ENCODE measurements at regions not wholly inside any gene's neighbourhood (a gene's known extent, or its start where the extent isn't known, plus 50 kb on each side); places are given as distances from the start of the nearest gene placed in this dataset.

- H3K4me1 ChIP-seq (ENCODE audit: control insufficient read depth in 4 of 4, insufficient read depth in 4 of 4, low read length in 3 of 4), result no peaks in the 10 kb centered on the region
- H3K4me3 ChIP-seq (ENCODE audit: low read depth in 1 of 3, low read length in 3 of 3), result no peak overlapping the region
- WGBS, result 88% methylated on average over 2 of the region's 2 CpGs
- DNase-seq (ENCODE audit: low spot score), result no peak
- no peaks in the 10 kb centered on the region for H3K9me3 ChIP-seq (ENCODE audit: control insufficient read depth in 4 of 4, low read length in 3 of 4)
- no peak overlapping the region for H3K9ac ChIP-seq (ENCODE audit: low read depth in 1 of 2, low read length in 2 of 2)
- H3K27me3 ChIP-seq (ENCODE audit: control insufficient read depth in 4 of 4, insufficient read depth in 4 of 4, low read length in 3 of 4), result no peaks in the 10 kb centered on the region
- no peaks in the 10 kb centered on the region for H3K36me3 ChIP-seq (ENCODE audit: control insufficient read depth in 4 of 4, insufficient read depth in 3 of 4, low read depth in 1 of 4, low read length in 3 of 4)
- no peak overlapping the region for H3K27ac ChIP-seq (ENCODE audit: low read depth in 1 of 2, low read length in 2 of 2)
- TF ChIP-seq, protein P1, sequence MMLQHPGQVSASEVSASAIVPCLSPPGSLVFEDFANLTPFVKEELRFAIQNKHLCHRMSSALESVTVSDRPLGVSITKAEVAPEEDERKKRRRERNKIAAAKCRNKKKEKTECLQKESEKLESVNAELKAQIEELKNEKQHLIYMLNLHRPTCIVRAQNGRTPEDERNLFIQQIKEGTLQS (IDR thresholded peaks at IDR 0.05), result no peak
- TF ChIP-seq TAF1 (conservative IDR thresholded peaks at IDR 0.05) (no peak), HNF4G (IDR thresholded peaks at IDR 0.05) (no peak)
These were observed 97.2 kb upstream of the WDR75 start for GRCh38 chr2:189344043-189344442.

DNA sequence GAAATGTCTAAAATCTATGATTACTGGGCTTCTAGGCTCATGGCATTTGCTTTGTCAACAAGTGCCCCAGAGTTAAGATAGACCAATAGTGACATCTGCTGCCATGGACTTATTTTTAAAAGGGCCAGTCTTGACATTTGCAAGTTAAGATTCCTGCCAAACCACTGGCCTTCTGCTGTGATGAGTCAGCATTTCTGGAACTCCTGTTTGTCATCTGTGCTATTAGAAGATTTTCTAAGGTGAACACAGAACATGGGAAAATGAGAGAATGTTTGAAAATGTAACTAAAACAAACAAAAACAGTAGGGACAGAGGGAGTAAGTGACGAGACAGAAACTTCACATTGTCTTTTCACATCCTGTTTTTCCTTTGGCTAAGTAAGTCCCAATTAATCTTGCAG, 93.7 kb upstream of the WDR75 start:
- DNase-seq (ENCODE audit: low spot score), result no peak
- no peaks in the 10 kb centered on the region for H3K9me3 ChIP-seq (ENCODE audit: control insufficient read depth in 4 of 4, low read length in 3 of 4)
- 36% methylated on average over 1 of the region's 1 CpG for WGBS
- no peak overlapping the region for H3K9ac ChIP-seq (ENCODE audit: low read depth in 1 of 2, low read length in 2 of 2)
- H3K4me3 ChIP-seq (ENCODE audit: low read depth in 1 of 3, low read length in 3 of 3), result no peak overlapping the region
- no peaks in the 10 kb centered on the region for H3K27me3 ChIP-seq (ENCODE audit: control insufficient read depth in 4 of 4, insufficient read depth in 4 of 4, low read length in 3 of 4)
- peak in 1 of 2 donors; percentile 11 for TF ChIP-seq RXRA (IDR thresholded peaks at IDR 0.05)
- no peak for TF ChIP-seq REST (IDR thresholded peaks at IDR 0.05)
- TF ChIP-seq HNF4A (conservative IDR thresholded peaks at IDR 0.05), result no peak
- TF ChIP-seq, protein P1 (IDR thresholded peaks at IDR 0.05), result no peak
- TF ChIP-seq RAD21 (IDR thresholded peaks at IDR 0.05), result peak; percentile 76 to 78
- TF ChIP-seq YY1 (IDR thresholded peaks at IDR 0.05), result peak; percentile 12
- TF ChIP-seq, protein P2, sequence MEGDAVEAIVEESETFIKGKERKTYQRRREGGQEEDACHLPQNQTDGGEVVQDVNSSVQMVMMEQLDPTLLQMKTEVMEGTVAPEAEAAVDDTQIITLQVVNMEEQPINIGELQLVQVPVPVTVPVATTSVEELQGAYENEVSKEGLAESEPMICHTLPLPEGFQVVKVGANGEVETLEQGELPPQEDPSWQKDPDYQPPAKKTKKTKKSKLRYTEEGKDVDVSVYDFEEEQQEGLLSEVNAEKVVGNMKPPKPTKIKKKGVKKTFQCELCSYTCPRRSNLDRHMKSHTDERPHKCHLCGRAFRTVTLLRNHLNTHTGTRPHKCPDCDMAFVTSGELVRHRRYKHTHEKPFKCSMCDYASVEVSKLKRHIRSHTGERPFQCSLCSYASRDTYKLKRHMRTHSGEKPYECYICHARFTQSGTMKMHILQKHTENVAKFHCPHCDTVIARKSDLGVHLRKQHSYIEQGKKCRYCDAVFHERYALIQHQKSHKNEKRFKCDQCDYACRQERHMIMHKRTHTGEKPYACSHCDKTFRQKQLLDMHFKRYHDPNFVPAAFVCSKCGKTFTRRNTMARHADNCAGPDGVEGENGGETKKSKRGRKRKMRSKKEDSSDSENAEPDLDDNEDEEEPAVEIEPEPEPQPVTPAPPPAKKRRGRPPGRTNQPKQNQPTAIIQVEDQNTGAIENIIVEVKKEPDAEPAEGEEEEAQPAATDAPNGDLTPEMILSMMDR (IDR thresholded peaks at IDR 0.05; ENCODE audit: low read depth, low read length, missing input control), result peak; percentile 26
- TF ChIP-seq JUND (IDR thresholded peaks at IDR 0.05), result peak in 1 of 2 donors; percentile 14
- H3K36me3 ChIP-seq (ENCODE audit: control insufficient read depth in 4 of 4, insufficient read depth in 3 of 4, low read depth in 1 of 4, low read length in 3 of 4), result no peaks in the 10 kb centered on the region
- H3K4me1 ChIP-seq (ENCODE audit: control insufficient read depth in 4 of 4, insufficient read depth in 4 of 4, low read length in 3 of 4), result no peaks in the 10 kb centered on the region
- no peak overlapping the region for H3K27ac ChIP-seq (ENCODE audit: low read depth in 1 of 2, low read length in 2 of 2)

GRCh38 chr2:189348369-189348768, 92.9 kb upstream of the WDR75 start:
- WGBS, result 78% methylated on average over 1 of the region's 1 CpG
- H3K9me3 ChIP-seq (ENCODE audit: control insufficient read depth in 4 of 4, low read length in 3 of 4), result no peaks in the 10 kb centered on the region
- no peak overlapping the region for H3K27ac ChIP-seq (ENCODE audit: low read depth in 1 of 2, low read length in 2 of 2)
- H3K9ac ChIP-seq (ENCODE audit: low read depth in 1 of 2, low read length in 2 of 2), result no peak overlapping the region
- H3K4me1 ChIP-seq (ENCODE audit: control insufficient read depth in 4 of 4, insufficient read depth in 4 of 4, low read length in 3 of 4), result no peaks in the 10 kb centered on the region
- TF ChIP-seq NR2F2 (IDR thresholded peaks at IDR 0.05) (no peak), TAF1 (conservative IDR thresholded peaks at IDR 0.05) (no peak), YY1 (IDR thresholded peaks at IDR 0.05) (no peak)
- no peak overlapping the region for H3K4me3 ChIP-seq (ENCODE audit: low read depth in 1 of 3, low read length in 3 of 3)
- no peaks in the 10 kb centered on the region for H3K27me3 ChIP-seq (ENCODE audit: control insufficient read depth in 4 of 4, insufficient read depth in 4 of 4, low read length in 3 of 4)
- no peak for DNase-seq (ENCODE audit: low spot score)
- no peaks in the 10 kb centered on the region for H3K36me3 ChIP-seq (ENCODE audit: control insufficient read depth in 4 of 4, insufficient read depth in 3 of 4, low read depth in 1 of 4, low read length in 3 of 4)

Data from liver (tissue), 8 donors.